WTC11 (cell line): ENCODE measurements at regions not wholly inside any gene's neighbourhood (a gene's known extent, or its start where the extent isn't known, plus 50 kb on each side); places are given as distances from the start of the nearest gene placed in this dataset.
A peak's percentile ranks its signal among the peaks of the same experiment; 100 is the strongest.

Experiments
- ATAC-seq: fragments of 200-7000 bp; cut with Tn5 transposase; 2 replicates; pipeline ENCODE4 v1.10.0; 2021; ENCODE audit warnings: mild to moderate bottlenecking, moderate library complexity
- CTCF ChIA-PET: fragments of 300-600 bp; sonication (Branson Sonifier 250); formaldehyde crosslinking; loops from one replicate; lab custom pipeline; 2021; ENCODE audit warnings: antibody characterized with exemption; lab: Charles Lee
- POLR2A ChIA-PET: fragments of 350-600 bp; sonication (Branson Sonifier 250); formaldehyde crosslinking; loops from one replicate; lab custom pipeline; 2021; ENCODE audit warnings: antibody characterized with exemption; lab: Charles Lee
- DNase-seq: peaks from one replicate; pipeline ENCODE4 v3.0.0; 2021; ENCODE audit warnings: low spot score
- H3K27ac Mint-ChIP-seq: 2 replicates; pipeline ENCODE4 v1.8.0; 2021; ENCODE audit warnings: mixed read lengths
- H3K27me3 Mint-ChIP-seq: 2 replicates; pipeline ENCODE4 v1.8.0; 2021; ENCODE audit warnings: low read depth, mild to moderate bottlenecking, moderate library complexity, mixed read lengths
- H3K36me3 Mint-ChIP-seq: 2 replicates; pipeline ENCODE4 v1.8.0; 2021; ENCODE audit warnings: mixed read lengths
- H3K4me1 Mint-ChIP-seq: 2 replicates; pipeline ENCODE4 v1.8.0; 2022; ENCODE audit warnings: mixed read lengths
- H3K4me3 Mint-ChIP-seq: 2 replicates; pipeline ENCODE4 v1.8.0; 2021; ENCODE audit warnings: mild to moderate bottlenecking, moderate library complexity, mixed read lengths
- H3K9me3 Mint-ChIP-seq: 2 replicates; pipeline ENCODE4 v1.8.0; 2021; ENCODE audit warnings: mixed read lengths
- ESRRA ChIP-seq: sonication (generic); formaldehyde crosslinking; IDR thresholded peaks from 2 replicates; pipeline ENCODE4 v1.8.1; 2022; ENCODE audit warnings: mild to moderate bottlenecking, missing genetic modification reagents, borderline replicate concordance
- FOXJ3 ChIP-seq: sonication (generic); formaldehyde crosslinking; IDR thresholded peaks from 2 replicates; pipeline ENCODE4 v1.9.0; 2021; ENCODE audit warnings: missing genetic modification reagents, mild to moderate bottlenecking, borderline replicate concordance
- FOXP1 ChIP-seq: sonication (generic); formaldehyde crosslinking; IDR thresholded peaks from 2 replicates; pipeline ENCODE4 v1.8.0; 2022; ENCODE audit warnings: missing genetic modification reagents, mild to moderate bottlenecking, moderate library complexity, borderline replicate concordance
- GTF2I ChIP-seq: fragments of 250-450 bp; sonication (Bioruptor Pico); conservative IDR thresholded peaks from 2 replicates; pipeline ENCODE4 v1.4.0; 2021; ENCODE audit warnings: mild to moderate bottlenecking
- KAT7 ChIP-seq: sonication (generic); formaldehyde crosslinking; IDR thresholded peaks from 2 replicates; pipeline ENCODE4 v1.8.1; 2023; ENCODE audit warnings: missing genetic modification reagents, mild to moderate bottlenecking, borderline replicate concordance
- NFE2L1 ChIP-seq: sonication (generic); formaldehyde crosslinking; IDR thresholded peaks from 2 replicates; pipeline ENCODE4 v1.8.1; 2023; ENCODE audit warnings: missing genetic modification reagents
- NR1H2 ChIP-seq: sonication (generic); formaldehyde crosslinking; IDR thresholded peaks from 2 replicates; pipeline ENCODE4 v1.9.0; 2021; ENCODE audit warnings: mild to moderate bottlenecking, moderate library complexity, missing genetic modification reagents
- NR3C1 ChIP-seq: sonication (generic); formaldehyde crosslinking; conservative IDR thresholded peaks from 2 replicates; pipeline ENCODE4 v1.8.1; 2023; ENCODE audit warnings: low read depth, mild to moderate bottlenecking, missing genetic modification reagents
- PRRX2 ChIP-seq: fragments of 250-450 bp; sonication (Bioruptor Pico); IDR thresholded peaks from 2 replicates; pipeline ENCODE4 v1.8.0; 2021; ENCODE audit warnings: mild to moderate bottlenecking
- RELA ChIP-seq: sonication (generic); formaldehyde crosslinking; IDR thresholded peaks from 2 replicates; pipeline ENCODE4 v1.8.1; 2022; ENCODE audit warnings: missing genetic modification reagents, mild to moderate bottlenecking, borderline replicate concordance
- SOX15 ChIP-seq: fragments of 250-450 bp; sonication (Bioruptor Pico); IDR thresholded peaks from 2 replicates; pipeline ENCODE4 v1.9.0; 2021; ENCODE audit warnings: mild to moderate bottlenecking
- TCF7 ChIP-seq: sonication (generic); formaldehyde crosslinking; IDR thresholded peaks from 2 replicates; pipeline ENCODE4 v1.8.0; 2022; ENCODE audit warnings: mild to moderate bottlenecking, low read depth, missing genetic modification reagents, moderate library complexity
- ZNF121 ChIP-seq: sonication (generic); formaldehyde crosslinking; IDR thresholded peaks from 2 replicates; pipeline ENCODE4 v1.8.0; 2023; ENCODE audit warnings: missing genetic modification reagents
- ZNF138 ChIP-seq: sonication (generic); formaldehyde crosslinking; conservative IDR thresholded peaks from 2 replicates; pipeline ENCODE4 v1.8.1; 2022; ENCODE audit warnings: mild to moderate bottlenecking, moderate library complexity, missing genetic modification reagents
- ZNF219 ChIP-seq: sonication (generic); formaldehyde crosslinking; IDR thresholded peaks from 2 replicates; pipeline ENCODE4 v1.8.0; 2023; ENCODE audit warnings: missing genetic modification reagents, mild to moderate bottlenecking, borderline replicate concordance
- ZNF232 ChIP-seq: sonication (generic); formaldehyde crosslinking; IDR thresholded peaks from 2 replicates; pipeline ENCODE4 v1.8.0; 2022; ENCODE audit warnings: mild to moderate bottlenecking, missing genetic modification reagents
- ZNF512 ChIP-seq: sonication (generic); formaldehyde crosslinking; IDR thresholded peaks from 2 replicates; pipeline ENCODE4 v1.8.1; 2022; ENCODE audit warnings: missing genetic modification reagents, borderline replicate concordance
- TF ChIP-seq, protein P1 (sequence below): fragments of 250-450 bp; sonication (Bioruptor Pico); IDR thresholded peaks from 2 replicates; pipeline ENCODE4 v1.9.0; 2021; ENCODE audit warnings: moderate library complexity, mild to moderate bottlenecking, inconsistent platforms, borderline replicate concordance
- TF ChIP-seq, protein P2 (sequence below): fragments of 250-450 bp; sonication (Bioruptor Pico); conservative IDR thresholded peaks from 2 replicates; pipeline ENCODE4 v1.9.0; 2021; ENCODE audit warnings: mild to moderate bottlenecking

- no peak for TF ChIP-seq ESRRA (CRISPR knock-in tag)
- TF ChIP-seq ZNF219 (CRISPR knock-in tag): no peak
- no peak for TF ChIP-seq ZNF121 (CRISPR knock-in tag)
- TF ChIP-seq KAT7 (CRISPR knock-in tag): no peak
- TF ChIP-seq, protein P1, sequence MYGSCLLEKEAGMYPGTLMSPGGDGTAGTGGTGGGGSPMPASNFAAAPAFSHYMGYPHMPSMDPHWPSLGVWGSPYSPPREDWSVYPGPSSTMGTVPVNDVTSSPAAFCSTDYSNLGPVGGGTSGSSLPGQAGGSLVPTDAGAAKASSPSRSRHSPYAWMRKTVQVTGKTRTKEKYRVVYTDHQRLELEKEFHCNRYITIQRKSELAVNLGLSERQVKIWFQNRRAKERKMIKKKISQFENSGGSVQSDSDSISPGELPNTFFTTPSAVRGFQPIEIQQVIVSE: no peak
- TF ChIP-seq PRRX2 (CRISPR knock-in tag): no peak
- no peak for TF ChIP-seq GTF2I (CRISPR knock-in tag)
- TF ChIP-seq ZNF138 (CRISPR knock-in tag): no peak
- TF ChIP-seq, all 79 proteins: peak for 0
These were observed 76.5 kb downstream of the PCDH18 start (continued) for GRCh38 chr4:137455647-137456321.

GRCh38 chr4:137454767-137455166, 77.5 kb downstream of the PCDH18 start:
- H3K4me3 Mint-ChIP-seq: no peak overlapping the region
- peaks cover 50% of the 10 kb centered on the region for H3K4me1 Mint-ChIP-seq
- CTCF ChIA-PET: no interaction called here
- H3K9me3 Mint-ChIP-seq: peaks cover 14% of the 10 kb centered on the region
- ATAC-seq: peak; percentile 21; the same call in 1 of the 2 replicates
- H3K27me3 Mint-ChIP-seq: no peaks in the 10 kb centered on the region
- TF ChIP-seq NFE2L1 (CRISPR knock-in tag) (no peak), SOX15 (no peak), RELA (no peak), NR1H2 (CRISPR knock-in tag) (no peak), FOXP1 (no peak)
- TF ChIP-seq, protein P2, sequence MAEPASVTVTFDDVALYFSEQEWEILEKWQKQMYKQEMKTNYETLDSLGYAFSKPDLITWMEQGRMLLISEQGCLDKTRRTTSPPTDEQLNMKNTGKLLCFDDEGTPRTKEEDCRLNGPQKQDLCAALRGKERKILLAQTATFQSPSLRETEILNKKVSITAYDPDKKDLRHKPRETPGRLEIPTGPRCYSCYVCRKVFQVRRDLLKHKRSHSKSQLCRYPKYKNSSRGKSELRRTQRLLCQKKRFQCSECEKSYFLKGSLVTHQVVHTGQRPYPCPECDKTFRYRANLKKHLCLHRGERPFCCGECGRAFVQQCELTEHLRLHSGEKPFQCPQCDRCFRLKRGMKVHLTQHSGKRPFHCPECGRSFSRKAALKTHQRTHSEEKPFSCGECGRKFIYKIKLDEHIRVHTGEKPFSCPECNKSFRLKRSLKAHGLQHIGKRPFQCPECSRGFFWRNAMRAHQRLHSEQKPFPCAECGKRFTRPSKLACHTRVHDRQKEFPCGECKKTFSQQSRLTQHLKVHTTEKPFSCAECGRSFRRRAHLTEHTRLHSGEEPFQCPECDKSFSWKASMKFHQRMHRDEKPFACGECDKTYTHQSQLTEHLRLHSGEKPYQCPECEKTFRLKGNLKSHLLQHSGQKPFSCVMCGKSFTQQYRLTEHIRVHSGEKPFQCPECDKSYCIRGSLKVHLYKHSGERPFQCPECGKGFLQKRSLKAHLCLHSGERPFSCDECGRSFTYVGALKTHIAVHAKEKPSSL: no peak
- DNase-seq: no peak
- POLR2A ChIA-PET: no interaction called here
- peaks cover 14% of the 10 kb centered on the region for H3K36me3 Mint-ChIP-seq
- H3K27ac Mint-ChIP-seq: no peak overlapping the region; the same call in 1 of the 2 replicates

GRCh38 chr4:137452799-137453198, 79.5 kb downstream of the PCDH18 start:
- ChIA-PET CTCF (no interaction called here), POLR2A (no interaction called here)
- TF ChIP-seq TCF7 (CRISPR knock-in tag) (no peak), SOX15 (no peak), ZNF232 (CRISPR knock-in tag) (no peak), FOXJ3 (CRISPR knock-in tag) (no peak), ZNF512 (CRISPR knock-in tag) (no peak), NR3C1 (CRISPR knock-in tag) (no peak)
- TF ChIP-seq, protein P2: no peak
- ATAC-seq (no peak), DNase-seq (no peak)
- peaks cover 14% of the 10 kb centered on the region for H3K36me3 Mint-ChIP-seq
- no peak overlapping the region for H3K4me3 Mint-ChIP-seq
- H3K4me1 Mint-ChIP-seq: peaks cover 51% of the 10 kb centered on the region
- H3K27ac Mint-ChIP-seq: no peak overlapping the region
- H3K9me3 Mint-ChIP-seq: peaks cover 14% of the 10 kb centered on the region
- no peaks in the 10 kb centered on the region for H3K27me3 Mint-ChIP-seq
